Tibial nerve (tissue), 4 donors: ENCODE measurements at regions not wholly inside any gene's neighbourhood (a gene's known extent, or its start where the extent isn't known, plus 50 kb on each side); places are given as distances from the start of the nearest gene placed in this dataset.

Source experiments
- DNase-seq, 2 donors: peaks; one replicate each; pipeline ENCODE4 v3.0.0-alpha.2; 2019; ENCODE audit warnings: low spot score in 2 of 2
- H3K27ac ChIP-seq, 4 donors: fragments of 200-600 bp; sonication (generic) in 3 of 4; one replicate each; pipeline ENCODE4 v1.5.1; 2017 to 2019; ENCODE audit warnings: mild to moderate bottlenecking in 1 of 4
- H3K27me3 ChIP-seq, 2 donors: fragments of 200-600 bp; sonication (generic) in 1 of 2; one replicate each; pipeline versions ENCODE4 v1.5.1 to v1.6.0; 2017 to 2019
- H3K36me3 ChIP-seq, 3 donors: fragments of 200-600 bp; sonication (generic); one replicate each; pipeline ENCODE4 v1.5.1; 2018 to 2019
- H3K4me1 ChIP-seq, 4 donors: fragments of 200-600 bp; sonication (generic) in 3 of 4; one replicate each; pipeline ENCODE4 v1.5.1; 2017 to 2019
- H3K4me3 ChIP-seq, 4 donors: fragments of 200-600 bp; sonication (generic) in 3 of 4; one replicate each; pipeline ENCODE4 v1.5.1; 2017 to 2019; ENCODE audit warnings: mild to moderate bottlenecking in 1 of 4, moderate library complexity in 1 of 4
- H3K9me3 ChIP-seq, 4 donors: fragments of 200-600 bp; sonication (generic) in 3 of 4; one replicate each; pipeline ENCODE4 v1.5.1; 2017 to 2019
- CTCF ChIP-seq, 5 experiments: fragments of 200-600 bp in 3 of 5; fragments of 450-650 bp in 2 of 5; sonication (generic) in 3 of 5; IDR thresholded peaks; one replicate each; pipeline ENCODE4 v1.5.1; 2016 to 2019; ENCODE audit warnings: antibody characterized with exemption in 5 of 5, mild to moderate bottlenecking in 3 of 5, moderate library complexity in 2 of 5
- EP300 ChIP-seq, 2 donors: sonication (generic); formaldehyde crosslinking; IDR thresholded peaks; one replicate each; pipeline ENCODE4 v1.6.1; 2017; ENCODE audit warnings: antibody characterized with exemption in 2 of 2, mild to moderate bottlenecking in 1 of 2
- POLR2A ChIP-seq, 2 donors: fragments of 450-650 bp; IDR thresholded peaks; one replicate each; pipeline ENCODE4 v1.6.1; 2017; ENCODE audit warnings: antibody characterized with exemption in 2 of 2, mild to moderate bottlenecking in 2 of 2, moderate library complexity in 2 of 2
- WGBS, 2 donors: methylation state at CpG; one replicate each; pipeline ENCODE4 v1.1.5; 2018; 5-methylcytosine and 5-hydroxymethylcytosine counted together

- H3K27me3 ChIP-seq: no peaks in the 10 kb centered on the region
- no peaks in the 10 kb centered on the region for H3K4me1 ChIP-seq
- no peak overlapping the region for H3K4me3 ChIP-seq
- no peak overlapping the region for H3K27ac ChIP-seq
- H3K36me3 ChIP-seq: no peaks in the 10 kb centered on the region
- no peak for DNase-seq
- TF ChIP-seq CTCF (IDR thresholded peaks at IDR 0.05) (no peak), EP300 (IDR thresholded peaks at IDR 0.05) (no peak), POLR2A (IDR thresholded peaks at IDR 0.05) (no peak)
- H3K9me3 ChIP-seq: peaks cover 0 to 9% (median 0%) of the 10 kb centered on the region in 4 donors
- 77 to 81% methylated on average over 4 of the region's 4 CpGs for WGBS, 2 donors
Observed at GRCh38 chr6:62615366-62616015, 329.5 kb upstream of the KHDRBS2 start.

GRCh38 chr6:62614442-62614841, 328.4 kb upstream of the KHDRBS2 start:
- Histone ChIP-seq H3K27me3 (no peaks in the 10 kb centered on the region), H3K27ac (no peak overlapping the region), H3K4me1 (no peaks in the 10 kb centered on the region), H3K9me3 (peaks cover 0 to 13% (median 0%) of the 10 kb centered on the region in 4 donors), H3K4me3 (no peak overlapping the region), H3K36me3 (no peaks in the 10 kb centered on the region)
- DNase-seq: no peak
- no peak for TF ChIP-seq CTCF (IDR thresholded peaks at IDR 0.05)
- TF ChIP-seq POLR2A (IDR thresholded peaks at IDR 0.05): no peak
- TF ChIP-seq EP300 (IDR thresholded peaks at IDR 0.05): no peak

GRCh38 chr6:62613928-62614327, 327.9 kb upstream of the KHDRBS2 start:
- Histone ChIP-seq H3K27ac (no peak overlapping the region), H3K36me3 (no peaks in the 10 kb centered on the region), H3K27me3 (no peaks in the 10 kb centered on the region), H3K9me3 (peaks cover 0 to 13% (median 0%) of the 10 kb centered on the region in 4 donors), H3K4me3 (no peak overlapping the region), H3K4me1 (no peaks in the 10 kb centered on the region)
- DNase-seq: no peak
- no peak for TF ChIP-seq CTCF (IDR thresholded peaks at IDR 0.05)
- TF ChIP-seq POLR2A (IDR thresholded peaks at IDR 0.05): no peak
- no peak for TF ChIP-seq EP300 (IDR thresholded peaks at IDR 0.05)
- 66 to 71% methylated on average over 3 of the region's 3 CpGs for WGBS, 2 donors

DNA sequence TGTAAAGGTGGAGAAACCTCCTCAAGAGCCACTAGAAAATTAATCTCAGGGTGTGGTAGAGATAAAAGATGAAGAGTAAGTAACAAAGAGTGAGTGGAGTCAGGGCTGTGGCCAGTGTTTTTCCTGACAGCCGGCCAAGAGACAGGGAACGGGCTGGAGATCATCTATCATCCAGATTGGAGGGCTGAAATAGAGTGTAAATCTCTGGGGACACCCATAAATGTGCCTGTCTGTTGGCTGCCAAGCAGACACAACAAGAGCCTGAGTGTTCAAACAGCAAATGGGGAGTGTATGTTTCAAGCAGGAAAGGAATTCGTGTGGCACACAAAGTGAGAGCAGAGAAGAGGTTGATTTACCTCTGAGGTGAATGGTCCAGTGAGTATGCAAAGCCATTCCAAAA, 326.4 kb upstream of the KHDRBS2 start:
- WGBS, 2 donors: 51 to 52% methylated on average over 3 of the region's 3 CpGs
- Histone ChIP-seq H3K27me3 (no peaks in the 10 kb centered on the region), H3K4me1 (no peaks in the 10 kb centered on the region), H3K36me3 (no peaks in the 10 kb centered on the region), H3K4me3 (no peak overlapping the region), H3K9me3 (peaks cover 0 to 14% (median 0%) of the 10 kb centered on the region in 4 donors), H3K27ac (no peak overlapping the region)
- DNase-seq: no peak
- TF ChIP-seq CTCF (IDR thresholded peaks at IDR 0.05): no peak
- no peak for TF ChIP-seq POLR2A (IDR thresholded peaks at IDR 0.05)
- no peak for TF ChIP-seq EP300 (IDR thresholded peaks at IDR 0.05)

DNA sequence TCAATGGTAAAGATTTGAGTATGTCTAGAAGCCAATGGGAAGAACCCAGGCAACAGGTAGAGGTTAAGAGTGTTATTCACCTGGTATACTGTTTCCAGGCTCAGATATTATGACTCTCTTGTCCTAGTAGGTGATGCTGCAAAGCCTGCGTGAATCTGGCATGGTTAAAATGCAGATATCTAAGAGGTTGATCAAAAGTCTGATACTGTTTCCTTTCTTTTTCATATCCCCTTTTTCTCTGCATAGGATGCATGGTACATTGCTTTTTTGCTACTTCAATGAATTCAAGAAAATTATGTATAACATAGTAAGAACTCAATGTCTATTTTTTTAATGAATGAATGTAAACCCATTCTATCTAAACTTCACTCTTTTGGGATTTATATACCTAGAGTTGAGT, 284.3 kb upstream of the KHDRBS2 start:
- no peaks in the 10 kb centered on the region for H3K27me3 ChIP-seq
- H3K27ac ChIP-seq: no peak overlapping the region
- no peaks in the 10 kb centered on the region for H3K36me3 ChIP-seq
- no peaks in the 10 kb centered on the region for H3K9me3 ChIP-seq
- DNase-seq: no peak
- no peaks in the 10 kb centered on the region for H3K4me1 ChIP-seq
- WGBS, 2 donors: 89 to 93% methylated on average over 1 of the region's 1 CpG
- no peak overlapping the region for H3K4me3 ChIP-seq
- TF ChIP-seq POLR2A (IDR thresholded peaks at IDR 0.05) (no peak), CTCF (IDR thresholded peaks at IDR 0.05) (no peak), EP300 (IDR thresholded peaks at IDR 0.05) (no peak)
